ENCODE measurements at regions not wholly inside any gene's neighbourhood (a gene's known extent, or its start where the extent isn't known, plus 50 kb on each side); places are given as distances from the start of the nearest gene placed in this dataset.

DNA sequence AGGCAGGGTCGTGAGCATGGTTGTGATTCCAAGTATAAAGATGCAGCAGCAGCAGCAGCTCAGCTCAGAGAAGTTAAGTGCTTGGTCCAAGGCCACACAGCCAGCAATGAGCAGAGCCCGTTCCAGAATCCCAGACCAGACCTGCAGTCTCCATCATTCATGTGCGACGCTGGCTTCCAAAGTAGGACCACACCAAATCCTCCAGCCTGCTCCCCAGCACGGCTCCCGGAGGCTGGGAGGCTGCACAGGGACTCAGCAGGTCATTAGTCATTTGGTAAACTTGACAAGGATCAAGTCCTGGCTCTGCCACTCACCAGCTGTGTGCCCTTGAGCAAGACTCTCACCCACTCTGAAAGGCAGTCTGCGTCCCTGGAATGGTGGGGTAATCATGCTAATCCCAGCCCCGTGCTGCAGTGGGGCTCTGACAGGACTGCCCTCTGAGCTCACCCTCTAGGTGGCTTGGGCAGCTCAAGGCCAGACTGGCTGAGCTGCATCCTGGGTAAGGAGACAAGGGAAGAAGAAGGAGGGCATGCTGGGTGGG is 95.1 kb upstream of the TMEM132E start:
- H3K27me3 Mint-ChIP-seq (ENCODE audit: low read depth) = peaks cover 85% of the 10 kb centered on the region
- no peaks in the 10 kb centered on the region for H3K36me3 Mint-ChIP-seq
- DNase-seq (ENCODE audit: low spot score in 2 of 2, unreplicated experiment in 2 of 2) = no peak
- H3K4me3 Mint-ChIP-seq = no peak overlapping the region
- no peak for TF ChIP-seq CTCF (IDR thresholded peaks at IDR 0.05; ENCODE audit: unreplicated experiment)
- no peaks in the 10 kb centered on the region for H3K4me1 Mint-ChIP-seq
- no peak overlapping the region for H3K27ac Mint-ChIP-seq
- no peaks in the 10 kb centered on the region for H3K9me3 Mint-ChIP-seq

DNA sequence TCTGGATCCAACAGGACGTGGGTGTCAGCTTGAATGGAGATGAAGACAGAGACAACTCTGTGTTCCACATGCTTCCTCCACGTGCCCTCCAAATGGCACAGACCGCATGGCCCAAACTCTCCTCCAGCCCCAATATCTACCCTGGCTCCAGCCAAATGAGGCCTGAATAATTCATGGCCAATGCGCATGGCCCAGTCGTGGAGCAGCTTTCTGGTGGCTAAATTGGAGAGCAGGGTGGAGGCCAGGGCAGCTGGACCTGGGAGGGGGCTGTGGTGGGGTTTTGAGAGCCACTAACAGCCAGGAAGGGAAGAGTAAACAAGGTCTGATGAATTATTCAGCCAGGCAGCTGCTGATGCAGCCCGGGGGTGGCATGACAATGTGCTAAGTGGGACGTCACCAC is 96.7 kb upstream of the TMEM132E start:
- peaks cover 79% of the 10 kb centered on the region for H3K27me3 Mint-ChIP-seq (ENCODE audit: low read depth)
- H3K27ac Mint-ChIP-seq = no peak overlapping the region
- no peaks in the 10 kb centered on the region for H3K4me1 Mint-ChIP-seq
- DNase-seq (ENCODE audit: low spot score in 2 of 2, unreplicated experiment in 2 of 2) = no peak
- TF ChIP-seq CTCF (IDR thresholded peaks at IDR 0.05; ENCODE audit: unreplicated experiment) = no peak
- no peaks in the 10 kb centered on the region for H3K9me3 Mint-ChIP-seq
- H3K4me3 Mint-ChIP-seq = no peak overlapping the region
- H3K36me3 Mint-ChIP-seq = no peaks in the 10 kb centered on the region

- Mint-ChIP-seq H3K9me3 (no peaks in the 10 kb centered on the region), H3K27me3 (ENCODE audit: low read depth) (peaks cover 76% of the 10 kb centered on the region), H3K4me3 (no peak overlapping the region), H3K27ac (no peak overlapping the region), H3K4me1 (no peaks in the 10 kb centered on the region), H3K36me3 (no peaks in the 10 kb centered on the region)
- TF ChIP-seq CTCF (IDR thresholded peaks at IDR 0.05; ENCODE audit: unreplicated experiment) = no peak
- no peak for DNase-seq (ENCODE audit: low spot score in 2 of 2, unreplicated experiment in 2 of 2)
These were observed 97.6 kb upstream of the TMEM132E start for GRCh38 chr17:34481779-34482178.

DNA sequence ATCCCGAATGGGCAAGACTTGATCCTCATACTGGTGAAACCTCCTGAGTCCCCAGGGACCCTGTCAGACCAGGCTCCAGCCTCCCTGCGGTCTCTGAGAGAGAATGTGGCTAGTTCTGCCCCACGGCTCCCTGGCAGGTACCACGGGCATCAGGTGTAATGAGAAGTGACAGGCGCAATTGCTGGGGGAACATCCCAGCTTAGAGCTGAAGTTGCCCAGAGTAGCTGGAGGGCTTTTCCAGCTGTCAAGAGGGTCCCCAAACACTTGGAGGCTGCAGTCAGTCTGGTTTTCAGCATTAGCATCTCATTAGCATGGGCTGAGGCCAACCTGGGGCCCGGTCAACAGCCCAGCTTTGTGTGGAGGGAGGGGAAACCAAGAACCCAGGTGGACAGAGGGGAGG is 100.0 kb upstream of the TMEM132E start:
- no peaks in the 10 kb centered on the region for H3K4me1 Mint-ChIP-seq
- H3K27ac Mint-ChIP-seq = no peak overlapping the region
- H3K4me3 Mint-ChIP-seq = no peak overlapping the region
- H3K9me3 Mint-ChIP-seq = no peaks in the 10 kb centered on the region
- H3K36me3 Mint-ChIP-seq = no peaks in the 10 kb centered on the region
- DNase-seq (ENCODE audit: low spot score in 2 of 2, unreplicated experiment in 2 of 2) = no peak
- H3K27me3 Mint-ChIP-seq (ENCODE audit: low read depth) = peaks cover 66% of the 10 kb centered on the region
- TF ChIP-seq CTCF (IDR thresholded peaks at IDR 0.05; ENCODE audit: unreplicated experiment) = no peak

DNA sequence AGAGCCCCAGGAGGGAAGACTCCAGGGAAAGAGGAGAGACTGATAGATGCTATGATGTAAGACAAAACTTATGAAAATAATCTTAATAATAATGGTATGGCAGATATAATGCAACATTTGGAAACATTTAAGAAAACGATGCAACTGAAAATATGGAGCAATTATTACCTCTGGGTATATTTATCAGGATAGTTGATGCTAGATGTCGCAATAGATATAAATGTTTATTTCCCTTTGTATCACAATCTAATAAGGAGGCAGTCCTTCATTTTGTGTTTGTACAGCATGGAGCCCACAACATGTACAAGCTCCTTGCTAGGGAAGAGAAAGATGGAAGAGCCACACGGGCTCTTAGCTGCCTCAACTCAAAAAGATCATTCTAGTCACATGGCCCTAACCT is 101.1 kb upstream of the TMEM132E start:
- H3K9me3 Mint-ChIP-seq = no peaks in the 10 kb centered on the region
- no peak overlapping the region for H3K27ac Mint-ChIP-seq
- no peak for DNase-seq (ENCODE audit: low spot score in 2 of 2, unreplicated experiment in 2 of 2)
- H3K36me3 Mint-ChIP-seq = no peaks in the 10 kb centered on the region
- no peak overlapping the region for H3K4me3 Mint-ChIP-seq
- no peak for TF ChIP-seq CTCF (IDR thresholded peaks at IDR 0.05; ENCODE audit: unreplicated experiment)
- H3K4me1 Mint-ChIP-seq = no peaks in the 10 kb centered on the region
- H3K27me3 Mint-ChIP-seq (ENCODE audit: low read depth) = peaks cover 65% of the 10 kb centered on the region

DNA sequence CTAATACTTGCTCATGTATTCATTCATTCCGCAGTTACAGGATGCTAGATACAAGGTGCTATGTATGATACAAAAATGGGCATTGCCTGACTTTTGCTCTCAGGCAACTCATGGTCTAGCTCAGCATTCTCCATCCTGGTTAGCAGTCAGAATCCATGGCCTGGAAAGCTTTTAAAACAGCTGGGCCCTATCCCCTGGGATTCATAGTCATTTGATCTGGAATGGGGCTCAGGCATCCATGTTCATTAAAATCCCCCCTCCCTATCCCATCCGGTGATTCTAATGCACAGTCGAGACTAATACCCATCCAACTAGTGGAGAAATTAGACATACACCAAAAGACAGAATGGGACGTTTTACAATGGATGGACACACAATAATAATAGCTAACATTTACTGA is 104.1 kb upstream of the TMEM132E start:
- no peak for DNase-seq (ENCODE audit: low spot score in 2 of 2, unreplicated experiment in 2 of 2)
- no peaks in the 10 kb centered on the region for H3K4me1 Mint-ChIP-seq
- H3K27me3 Mint-ChIP-seq (ENCODE audit: low read depth) = peaks cover 54% of the 10 kb centered on the region
- H3K27ac Mint-ChIP-seq = no peak overlapping the region
- H3K9me3 Mint-ChIP-seq = no peaks in the 10 kb centered on the region
- H3K36me3 Mint-ChIP-seq = no peaks in the 10 kb centered on the region
- no peak for TF ChIP-seq CTCF (IDR thresholded peaks at IDR 0.05; ENCODE audit: unreplicated experiment)
- no peak overlapping the region for H3K4me3 Mint-ChIP-seq

Measured in mesothelial cell of epicardium (in vitro differentiated cells).